SK-N-SH (cell line): ENCODE measurements at regions not wholly inside any gene's neighbourhood (a gene's known extent, or its start where the extent isn't known, plus 50 kb on each side); places are given as distances from the start of the nearest gene placed in this dataset.

Experiments used
- EP300 ChIP-seq, 2 experiments: IDR thresholded peaks; 2 replicates each; pipeline versions ENCODE4 v1.4.0 to v1.6.1; 2012; ENCODE audit warnings: borderline replicate concordance in 1 of 2, low read depth in 1 of 2, low read length in 1 of 2
- EZH2phosphoT487 ChIP-seq: fragments of 200-600 bp; sonication (generic); IDR thresholded peaks from 2 replicates; pipeline ENCODE4 v1.6.1; 2017; ENCODE audit warnings: low read depth, mixed run types, mild to moderate bottlenecking, antibody characterized with exemption, moderate library complexity, borderline replicate concordance
- MXI1 ChIP-seq: IDR thresholded peaks from 2 replicates; pipeline ENCODE4 v1.6.1; 2012; ENCODE audit warnings: mild to moderate bottlenecking, low read depth, low read length, improper control_type of control experiment
- POLR2AphosphoS5 ChIP-seq: IDR thresholded peaks from 2 replicates; pipeline ENCODE4 v1.6.1; 2012; ENCODE audit warnings: low read depth, low read length
- TAF1 ChIP-seq: IDR thresholded peaks from 2 replicates; pipeline ENCODE4 v1.6.1; 2012; ENCODE audit warnings: low read depth, mild to moderate bottlenecking, low read length, moderate library complexity, borderline replicate concordance
- TF ChIP-seq, protein P1 (sequence below): fragments of 200-600 bp; sonication (generic); IDR thresholded peaks from 2 replicates; pipeline ENCODE4 v1.6.1; 2017; ENCODE audit warnings: antibody characterized with exemption, mild to moderate bottlenecking, moderate library complexity
- TF ChIP-seq, protein P2 (sequence below): IDR thresholded peaks from 2 replicates; pipeline ENCODE4 v1.6.1; 2012; ENCODE audit warnings: mild to moderate bottlenecking, low read depth, low read length, moderate library complexity
- TF ChIP-seq, protein P3 (sequence below): fragments of 150-350 bp; IDR thresholded peaks from 2 replicates; pipeline ENCODE4 v1.6.1; 2016; ENCODE audit warnings: mild to moderate bottlenecking, low read depth, low read length
- TF ChIP-seq, protein P4 (sequence below): IDR thresholded peaks from 2 replicates; pipeline ENCODE4 v1.4.0; 2012; ENCODE audit warnings: low read depth, borderline replicate concordance
- TF ChIP-seq, protein P5 (sequence below): IDR thresholded peaks from 2 replicates; pipeline ENCODE4 v1.4.0; 2012; ENCODE audit warnings: low read depth

DNA sequence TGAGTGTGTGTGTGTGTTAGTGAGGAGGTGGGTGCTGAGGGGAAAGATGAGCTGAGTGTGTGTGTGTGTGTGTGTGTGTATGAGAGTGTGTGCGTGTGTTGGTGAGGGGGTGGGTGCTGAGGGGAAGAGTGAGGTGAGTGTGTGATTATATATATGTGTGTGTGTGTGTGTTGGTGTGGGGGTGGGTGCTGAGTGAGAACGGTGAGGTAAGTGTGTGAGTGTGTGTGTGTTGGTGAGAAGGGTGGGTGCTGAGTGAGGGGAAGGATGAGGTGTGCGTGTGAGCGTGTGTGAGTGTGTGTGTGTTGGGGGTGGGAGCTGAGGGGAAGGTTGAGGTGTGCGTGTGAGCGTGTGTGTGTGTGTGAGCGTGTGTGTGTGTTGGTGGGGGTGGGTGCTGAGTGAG, 322.0 kb upstream of the NT5C1B start:
- TF ChIP-seq, protein P1, sequence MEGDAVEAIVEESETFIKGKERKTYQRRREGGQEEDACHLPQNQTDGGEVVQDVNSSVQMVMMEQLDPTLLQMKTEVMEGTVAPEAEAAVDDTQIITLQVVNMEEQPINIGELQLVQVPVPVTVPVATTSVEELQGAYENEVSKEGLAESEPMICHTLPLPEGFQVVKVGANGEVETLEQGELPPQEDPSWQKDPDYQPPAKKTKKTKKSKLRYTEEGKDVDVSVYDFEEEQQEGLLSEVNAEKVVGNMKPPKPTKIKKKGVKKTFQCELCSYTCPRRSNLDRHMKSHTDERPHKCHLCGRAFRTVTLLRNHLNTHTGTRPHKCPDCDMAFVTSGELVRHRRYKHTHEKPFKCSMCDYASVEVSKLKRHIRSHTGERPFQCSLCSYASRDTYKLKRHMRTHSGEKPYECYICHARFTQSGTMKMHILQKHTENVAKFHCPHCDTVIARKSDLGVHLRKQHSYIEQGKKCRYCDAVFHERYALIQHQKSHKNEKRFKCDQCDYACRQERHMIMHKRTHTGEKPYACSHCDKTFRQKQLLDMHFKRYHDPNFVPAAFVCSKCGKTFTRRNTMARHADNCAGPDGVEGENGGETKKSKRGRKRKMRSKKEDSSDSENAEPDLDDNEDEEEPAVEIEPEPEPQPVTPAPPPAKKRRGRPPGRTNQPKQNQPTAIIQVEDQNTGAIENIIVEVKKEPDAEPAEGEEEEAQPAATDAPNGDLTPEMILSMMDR = no peak
- TF ChIP-seq, protein P2, sequence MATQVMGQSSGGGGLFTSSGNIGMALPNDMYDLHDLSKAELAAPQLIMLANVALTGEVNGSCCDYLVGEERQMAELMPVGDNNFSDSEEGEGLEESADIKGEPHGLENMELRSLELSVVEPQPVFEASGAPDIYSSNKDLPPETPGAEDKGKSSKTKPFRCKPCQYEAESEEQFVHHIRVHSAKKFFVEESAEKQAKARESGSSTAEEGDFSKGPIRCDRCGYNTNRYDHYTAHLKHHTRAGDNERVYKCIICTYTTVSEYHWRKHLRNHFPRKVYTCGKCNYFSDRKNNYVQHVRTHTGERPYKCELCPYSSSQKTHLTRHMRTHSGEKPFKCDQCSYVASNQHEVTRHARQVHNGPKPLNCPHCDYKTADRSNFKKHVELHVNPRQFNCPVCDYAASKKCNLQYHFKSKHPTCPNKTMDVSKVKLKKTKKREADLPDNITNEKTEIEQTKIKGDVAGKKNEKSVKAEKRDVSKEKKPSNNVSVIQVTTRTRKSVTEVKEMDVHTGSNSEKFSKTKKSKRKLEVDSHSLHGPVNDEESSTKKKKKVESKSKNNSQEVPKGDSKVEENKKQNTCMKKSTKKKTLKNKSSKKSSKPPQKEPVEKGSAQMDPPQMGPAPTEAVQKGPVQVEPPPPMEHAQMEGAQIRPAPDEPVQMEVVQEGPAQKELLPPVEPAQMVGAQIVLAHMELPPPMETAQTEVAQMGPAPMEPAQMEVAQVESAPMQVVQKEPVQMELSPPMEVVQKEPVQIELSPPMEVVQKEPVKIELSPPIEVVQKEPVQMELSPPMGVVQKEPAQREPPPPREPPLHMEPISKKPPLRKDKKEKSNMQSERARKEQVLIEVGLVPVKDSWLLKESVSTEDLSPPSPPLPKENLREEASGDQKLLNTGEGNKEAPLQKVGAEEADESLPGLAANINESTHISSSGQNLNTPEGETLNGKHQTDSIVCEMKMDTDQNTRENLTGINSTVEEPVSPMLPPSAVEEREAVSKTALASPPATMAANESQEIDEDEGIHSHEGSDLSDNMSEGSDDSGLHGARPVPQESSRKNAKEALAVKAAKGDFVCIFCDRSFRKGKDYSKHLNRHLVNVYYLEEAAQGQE = no peak
- TF ChIP-seq, protein P3, sequence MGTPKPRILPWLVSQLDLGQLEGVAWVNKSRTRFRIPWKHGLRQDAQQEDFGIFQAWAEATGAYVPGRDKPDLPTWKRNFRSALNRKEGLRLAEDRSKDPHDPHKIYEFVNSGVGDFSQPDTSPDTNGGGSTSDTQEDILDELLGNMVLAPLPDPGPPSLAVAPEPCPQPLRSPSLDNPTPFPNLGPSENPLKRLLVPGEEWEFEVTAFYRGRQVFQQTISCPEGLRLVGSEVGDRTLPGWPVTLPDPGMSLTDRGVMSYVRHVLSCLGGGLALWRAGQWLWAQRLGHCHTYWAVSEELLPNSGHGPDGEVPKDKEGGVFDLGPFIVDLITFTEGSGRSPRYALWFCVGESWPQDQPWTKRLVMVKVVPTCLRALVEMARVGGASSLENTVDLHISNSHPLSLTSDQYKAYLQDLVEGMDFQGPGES = no peak
- no peak for TF ChIP-seq POLR2AphosphoS5
- TF ChIP-seq EZH2phosphoT487 = no peak
- no peak for TF ChIP-seq EP300 (IDR thresholded peaks at IDR 0.05; ENCODE audit: borderline replicate concordance in 1 of 2, low read depth in 1 of 2, low read length in 1 of 2)
- TF ChIP-seq TAF1 = no peak
- TF ChIP-seq, protein P4, sequence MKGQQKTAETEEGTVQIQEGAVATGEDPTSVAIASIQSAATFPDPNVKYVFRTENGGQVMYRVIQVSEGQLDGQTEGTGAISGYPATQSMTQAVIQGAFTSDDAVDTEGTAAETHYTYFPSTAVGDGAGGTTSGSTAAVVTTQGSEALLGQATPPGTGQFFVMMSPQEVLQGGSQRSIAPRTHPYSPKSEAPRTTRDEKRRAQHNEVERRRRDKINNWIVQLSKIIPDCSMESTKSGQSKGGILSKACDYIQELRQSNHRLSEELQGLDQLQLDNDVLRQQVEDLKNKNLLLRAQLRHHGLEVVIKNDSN = no peak
- no peak for TF ChIP-seq MXI1
- TF ChIP-seq, protein P5, sequence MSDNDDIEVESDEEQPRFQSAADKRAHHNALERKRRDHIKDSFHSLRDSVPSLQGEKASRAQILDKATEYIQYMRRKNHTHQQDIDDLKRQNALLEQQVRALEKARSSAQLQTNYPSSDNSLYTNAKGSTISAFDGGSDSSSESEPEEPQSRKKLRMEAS = no peak
